22Rv1 (cell line): ENCODE measurements at regions not wholly inside any gene's neighbourhood (a gene's known extent, or its start where the extent isn't known, plus 50 kb on each side); places are given as distances from the start of the nearest gene placed in this dataset.

ENCODE experiments used
- H3K27ac ChIP-seq: fragments of 450-650 bp; 2 replicates; pipeline ENCODE4 v1.5.1; 2017
- ZFX ChIP-seq: fragments of 450-650 bp; IDR thresholded peaks from 2 replicates; pipeline ENCODE4 v1.6.1; 2017; ENCODE audit warnings: antibody characterized with exemption, borderline replicate concordance
- TF ChIP-seq, protein P1 (sequence below): fragments of 450-650 bp; IDR thresholded peaks from 2 replicates; pipeline ENCODE4 v1.5.1; 2017; ENCODE audit warnings: mild to moderate bottlenecking

DNA sequence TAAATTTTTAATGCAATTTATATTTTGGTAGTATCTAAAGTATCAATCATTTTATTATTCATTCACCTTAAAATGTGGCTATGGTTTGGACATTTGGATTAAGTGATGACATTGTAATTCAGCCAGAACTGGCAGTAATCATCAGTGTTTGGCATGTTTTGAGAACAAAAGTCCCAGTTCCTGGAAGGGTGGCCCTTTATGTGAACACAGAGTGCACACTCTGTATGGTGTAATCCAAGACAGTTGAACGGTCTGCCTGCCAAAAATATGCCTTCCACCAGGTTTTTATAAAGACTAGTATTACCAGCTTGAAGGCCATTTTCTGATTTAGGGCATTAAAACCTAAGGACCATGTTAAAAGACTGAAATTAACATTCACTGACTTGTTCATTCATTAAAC is 448.7 kb downstream of the LTN1 start:
- no peak overlapping the region for H3K27ac ChIP-seq
- TF ChIP-seq, protein P1, sequence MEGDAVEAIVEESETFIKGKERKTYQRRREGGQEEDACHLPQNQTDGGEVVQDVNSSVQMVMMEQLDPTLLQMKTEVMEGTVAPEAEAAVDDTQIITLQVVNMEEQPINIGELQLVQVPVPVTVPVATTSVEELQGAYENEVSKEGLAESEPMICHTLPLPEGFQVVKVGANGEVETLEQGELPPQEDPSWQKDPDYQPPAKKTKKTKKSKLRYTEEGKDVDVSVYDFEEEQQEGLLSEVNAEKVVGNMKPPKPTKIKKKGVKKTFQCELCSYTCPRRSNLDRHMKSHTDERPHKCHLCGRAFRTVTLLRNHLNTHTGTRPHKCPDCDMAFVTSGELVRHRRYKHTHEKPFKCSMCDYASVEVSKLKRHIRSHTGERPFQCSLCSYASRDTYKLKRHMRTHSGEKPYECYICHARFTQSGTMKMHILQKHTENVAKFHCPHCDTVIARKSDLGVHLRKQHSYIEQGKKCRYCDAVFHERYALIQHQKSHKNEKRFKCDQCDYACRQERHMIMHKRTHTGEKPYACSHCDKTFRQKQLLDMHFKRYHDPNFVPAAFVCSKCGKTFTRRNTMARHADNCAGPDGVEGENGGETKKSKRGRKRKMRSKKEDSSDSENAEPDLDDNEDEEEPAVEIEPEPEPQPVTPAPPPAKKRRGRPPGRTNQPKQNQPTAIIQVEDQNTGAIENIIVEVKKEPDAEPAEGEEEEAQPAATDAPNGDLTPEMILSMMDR, result no peak
- TF ChIP-seq ZFX, result no peak

DNA sequence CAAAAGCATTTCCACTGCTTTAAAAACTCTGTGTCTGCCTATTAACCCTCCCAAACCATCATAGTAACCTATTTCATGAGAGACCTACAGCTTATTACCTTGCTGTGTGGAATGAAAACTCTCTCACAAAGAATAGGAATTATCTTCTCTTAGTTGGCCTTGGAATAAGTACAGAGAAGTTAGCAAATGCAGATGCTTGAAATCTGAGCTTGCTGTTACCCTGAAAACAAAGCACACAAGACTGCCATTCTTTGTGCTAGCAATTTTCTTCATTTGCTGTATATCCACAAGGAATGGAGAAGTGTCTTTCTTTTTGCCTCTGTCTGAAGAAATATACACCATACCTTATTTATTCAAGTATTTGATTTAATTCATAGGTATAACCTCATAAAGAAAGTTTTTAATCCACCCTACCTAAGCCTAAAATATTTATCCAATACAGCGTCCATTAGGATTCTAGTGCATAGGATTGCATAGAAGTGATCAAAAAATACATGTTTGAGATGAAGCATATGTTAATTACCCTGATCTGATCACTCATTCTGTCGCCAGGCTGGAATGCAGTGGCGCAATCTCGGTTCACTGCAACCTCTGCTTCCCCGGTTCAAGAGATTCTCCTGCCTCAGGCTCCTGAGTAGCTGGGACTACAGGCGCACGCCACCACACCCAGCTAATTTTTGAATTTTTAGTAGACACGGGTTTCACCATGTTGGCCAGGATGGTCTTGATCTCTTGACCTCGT is 451.1 kb downstream of the LTN1 start:
- TF ChIP-seq ZFX, result no peak
- TF ChIP-seq, protein P1, result no peak
- H3K27ac ChIP-seq, result no peak overlapping the region

DNA sequence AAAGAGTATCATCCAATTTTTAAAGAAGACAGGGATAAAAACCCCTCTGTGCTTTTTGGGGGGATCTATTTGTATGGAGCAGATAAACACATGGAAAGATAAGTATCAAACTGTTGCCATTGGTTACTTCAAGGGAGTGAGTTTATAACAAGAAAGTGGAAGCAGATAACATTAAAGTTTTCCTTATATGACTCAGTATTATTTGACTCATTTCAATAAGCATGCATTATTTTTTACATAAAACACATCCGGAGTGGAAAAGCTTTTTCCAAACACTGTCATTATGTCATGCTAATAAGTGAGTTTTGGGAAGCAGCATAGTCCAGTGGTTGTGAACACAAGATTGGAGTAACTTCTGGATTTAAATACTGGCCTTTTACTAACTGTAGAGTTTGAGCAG is 452.2 kb downstream of the LTN1 start:
- TF ChIP-seq ZFX, result no peak
- TF ChIP-seq, protein P1, result no peak
- H3K27ac ChIP-seq, result no peak overlapping the region

DNA sequence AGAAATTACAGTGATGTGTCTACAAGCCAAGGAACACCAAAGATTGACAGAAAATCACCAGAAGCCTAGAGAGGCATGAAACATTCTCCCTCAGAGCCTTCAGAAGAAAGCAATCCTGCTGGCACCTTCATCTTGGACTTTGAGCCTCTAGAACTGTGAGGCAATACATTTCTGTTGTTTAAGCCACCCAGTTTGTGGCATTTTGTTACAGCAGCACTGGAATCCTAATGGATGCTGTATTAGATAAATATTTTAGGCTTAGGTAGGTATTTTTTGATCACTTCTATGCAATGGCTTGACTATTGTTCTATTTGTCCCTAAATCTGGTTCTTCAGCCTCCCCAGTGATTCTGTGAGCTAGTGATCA is 453.1 kb downstream of the LTN1 start:
- H3K27ac ChIP-seq, result peak overlapping the region; percentile 49
- TF ChIP-seq, protein P1, result no peak
- TF ChIP-seq ZFX, result no peak

DNA sequence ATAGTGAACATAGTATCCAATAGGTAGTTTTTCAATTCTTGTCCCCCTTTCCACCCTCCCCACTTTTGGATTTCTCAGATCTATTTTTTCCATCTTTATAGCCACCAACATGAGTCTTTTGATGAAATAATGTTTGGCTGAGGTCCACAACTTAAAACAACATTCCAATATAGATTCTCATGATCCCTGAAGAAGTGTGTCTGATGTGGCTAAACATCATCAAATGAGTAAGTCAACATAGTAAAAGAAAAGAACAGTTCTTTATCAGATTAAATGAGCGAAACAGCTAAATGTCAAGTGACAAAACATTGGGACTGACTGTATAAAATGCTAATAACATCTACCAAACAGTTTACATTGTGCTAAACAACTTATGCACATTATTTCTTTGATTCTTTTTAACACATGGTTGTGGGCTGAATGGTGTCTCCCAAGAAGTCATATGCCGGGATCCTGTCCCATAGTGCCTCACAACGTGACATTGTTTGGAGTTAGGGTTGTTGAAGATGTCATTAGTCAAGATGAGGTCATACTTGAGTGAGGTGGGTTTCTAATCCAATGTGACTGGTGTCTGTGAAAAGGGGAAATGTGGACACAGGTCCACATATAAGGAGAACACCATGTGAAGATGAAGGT is 453.6 kb downstream of the LTN1 start:
- peak overlapping the region; percentile 49 for H3K27ac ChIP-seq
- TF ChIP-seq ZFX, result no peak

DNA sequence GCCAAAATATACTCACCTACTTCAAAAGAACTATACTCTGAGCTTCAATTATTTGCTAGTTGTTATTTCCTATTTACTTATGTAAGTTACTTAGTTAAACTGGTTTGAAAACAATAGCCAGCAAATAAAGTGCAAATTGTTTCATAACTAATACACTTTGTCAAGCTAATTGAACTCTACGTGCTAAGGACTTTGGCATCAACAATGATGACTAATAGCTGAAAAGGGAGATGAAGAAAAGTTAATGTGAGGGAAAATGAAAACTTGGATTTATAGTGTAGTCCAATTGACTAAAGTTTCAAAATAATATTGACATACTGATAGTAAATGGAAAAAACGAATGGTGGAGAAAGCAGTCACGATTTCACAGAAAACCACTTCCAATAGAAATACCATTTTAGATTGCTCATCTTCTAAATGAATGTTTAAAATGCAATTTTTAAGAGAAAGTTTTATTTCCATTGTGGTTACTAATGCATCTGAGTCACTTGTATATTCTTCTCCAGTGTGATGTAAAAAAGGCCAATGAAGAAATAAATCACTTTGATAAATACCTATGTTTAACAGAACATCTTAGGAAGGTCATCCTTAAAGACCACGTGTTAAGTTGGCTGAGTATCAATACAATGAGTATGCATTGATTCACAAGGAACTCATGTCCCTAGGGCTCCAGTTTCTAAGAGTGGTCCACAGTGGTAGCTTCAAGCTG is 455.2 kb downstream of the LTN1 start:
- no peak for TF ChIP-seq ZFX
- TF ChIP-seq, protein P1, result no peak
- no peak overlapping the region for H3K27ac ChIP-seq

DNA sequence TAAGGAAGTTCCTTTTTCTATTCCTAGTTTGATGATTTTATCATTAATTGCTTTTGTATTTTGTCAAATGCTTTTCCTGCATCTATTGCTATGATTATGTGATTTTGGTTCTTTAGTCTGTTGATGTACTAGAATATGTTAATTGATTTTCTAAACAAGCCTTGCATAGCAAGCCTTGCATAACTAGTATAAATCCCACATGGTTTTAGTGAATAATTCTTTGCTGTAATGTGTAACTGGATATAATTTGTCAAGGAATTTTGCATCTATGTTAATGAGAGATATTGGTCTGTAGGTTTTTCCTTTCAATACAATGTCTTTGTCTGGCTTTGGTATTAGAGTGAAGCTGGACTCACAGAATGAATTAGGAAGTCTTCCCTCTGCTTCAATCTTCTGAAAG is 460.2 kb downstream of the LTN1 start:
- no peak overlapping the region for H3K27ac ChIP-seq
- no peak for TF ChIP-seq ZFX
- TF ChIP-seq, protein P1, result no peak
